ENCODE measurements at regions not wholly inside any gene's neighbourhood (a gene's known extent, or its start where the extent isn't known, plus 50 kb on each side); places are given as distances from the start of the nearest gene placed in this dataset.

- Histone ChIP-seq H4K8ac (ENCODE audit: low read depth in 2 of 2, low read length in 2 of 2) (no peak overlapping the region), H4K5ac (ENCODE audit: low read depth, low read length) (no peak overlapping the region), H3K4me2 (ENCODE audit: low read depth, low read length) (no peak overlapping the region), H3K27me3 (ENCODE audit: control insufficient read depth, insufficient read depth, low read length) (no peaks in the 10 kb centered on the region), H4K20me1 (ENCODE audit: insufficient read depth, low read length) (no peaks in the 10 kb centered on the region), H3K18ac (ENCODE audit: low read depth, low read length) (no peak overlapping the region), H2AFZ (replicated peaks; ENCODE audit: low read length, poor library complexity) (no peak overlapping the region), H2BK120ac (ENCODE audit: low read depth, low read length) (no peak overlapping the region), H3K14ac (replicated peaks; ENCODE audit: low read depth, low read length) (no peak overlapping the region), H3K9me1 (ENCODE audit: insufficient read depth, low read length) (no peaks in the 10 kb centered on the region), H4K91ac (ENCODE audit: insufficient read depth, low read depth, low read length) (no peak overlapping the region), H3K79me1 (ENCODE audit: low read depth in 1 of 2, low read length in 2 of 2) (no peaks in the 10 kb centered on the region), H3K36me3 (ENCODE audit: control insufficient read depth, insufficient read depth, low read length) (no peaks in the 10 kb centered on the region), H2AK5ac (ENCODE audit: low read depth, low read length) (no peak overlapping the region), H3K27ac (ENCODE audit: insufficient read depth, low read length) (no peak overlapping the region), H2BK20ac (ENCODE audit: low read depth, low read length) (no peak overlapping the region), H2BK15ac (ENCODE audit: low read depth, low read length) (no peak overlapping the region), H3K4ac (ENCODE audit: low read depth, low read length) (no peak overlapping the region), H3K56ac (ENCODE audit: extremely low read depth, insufficient read depth, low read length) (no peak overlapping the region), H3K9me3 (ENCODE audit: control insufficient read depth, insufficient read depth, low read length) (peaks cover 16% of the 10 kb centered on the region), H3K4me3 (ENCODE audit: insufficient read depth, low read depth, low read length) (no peak overlapping the region), H3K23ac (ENCODE audit: low read depth, low read length) (no peak overlapping the region), H3K9ac (ENCODE audit: low read depth, low read length) (no peak overlapping the region), H2AK9ac (replicated peaks; ENCODE audit: low read depth, low read length, poor library complexity) (no peak overlapping the region), H3K4me1 (ENCODE audit: control insufficient read depth, insufficient read depth, low read length) (no peaks in the 10 kb centered on the region), H2BK5ac (ENCODE audit: low read depth, low read length, poor library complexity, severe bottlenecking) (no peak overlapping the region)
- BruUV-seq (replicated peaks), result no TSS peak
- TF ChIP-seq CTCF (conservative IDR thresholded peaks at IDR 0.05; ENCODE audit: low read depth, low read length) (no peak), MAFK (IDR thresholded peaks at IDR 0.05; ENCODE audit: low read depth, low read length) (no peak), POLR2A (IDR thresholded peaks at IDR 0.05; ENCODE audit: low read depth, low read length) (no peak), USF2 (IDR thresholded peaks at IDR 0.05; ENCODE audit: low read depth, low read length) (no peak), RCOR1 (IDR thresholded peaks at IDR 0.05; ENCODE audit: insufficient replicate concordance, low read length) (no peak), SMC3 (IDR thresholded peaks at IDR 0.05; ENCODE audit: low read depth, low read length) (no peak), CEBPB (IDR thresholded peaks at IDR 0.05; ENCODE audit: low read depth, low read length) (no peak), CHD1 (IDR thresholded peaks at IDR 0.05; ENCODE audit: low read depth, low read length) (no peak), MAZ (IDR thresholded peaks at IDR 0.05; ENCODE audit: borderline replicate concordance, low read depth, low read length) (no peak), BHLHE40 (IDR thresholded peaks at IDR 0.05; ENCODE audit: low read depth, low read length) (no peak), NFE2L2 (IDR thresholded peaks at IDR 0.05; ENCODE audit: low read depth, low read length) (no peak)
- ChIA-PET POLR2A (ENCODE audit: unreplicated experiment) (no interaction called here), CTCF (no interaction called here)
- intact Hi-C loops (cut with micrococcal nuclease), result no loop called here
- WGBS, 2 experiments (ENCODE audit: extremely low coverage in 2 of 2, insufficient read length in 1 of 2), result no CpG with 5 or more reads among the region's 6 CpGs
- ATAC-seq (ENCODE audit: low read depth), result no peak
- in situ Hi-C loops (cut with MboI; ENCODE audit: low sequenced_read_pairs), result no loop called here
- DNase-seq, result no peak
- dilution Hi-C loops (cut with HindIII; ENCODE audit: low sequenced_read_pairs, unreplicated experiment), result no loop called here
Observed at GRCh38 chr16:79276501-79276900, 324.0 kb downstream of the MAF start.
